ENCODE measurements at regions not wholly inside any gene's neighbourhood (a gene's known extent, or its start where the extent isn't known, plus 50 kb on each side); places are given as distances from the start of the nearest gene placed in this dataset.
A peak's percentile ranks its signal among the peaks of the same experiment; 100 is the strongest.
"Not testable (repeated sequence)": the region's sequence is repeated elsewhere in the genome, so short reads cannot be mapped to it uniquely, and the experiment has no call there.

- DNase-seq (ENCODE audit: low read depth) = no peak
- no peak for TF ChIP-seq CTCF (IDR thresholded peaks at IDR 0.05; ENCODE audit: low read depth, low read length, missing control alignments)
- H3K4me3 ChIP-seq (ENCODE audit: low read depth, low read length) = no peak overlapping the region
Observed at GRCh38 chr1:5129746-5130355, 475.4 kb downstream of the AJAP1 start.

GRCh38 chr1:5125208-5125607, 470.8 kb downstream of the AJAP1 start:
- DNase-seq (ENCODE audit: low read depth) = no peak
- no peak overlapping the region for H3K4me3 ChIP-seq (ENCODE audit: low read depth, low read length)
- no peak for TF ChIP-seq CTCF (IDR thresholded peaks at IDR 0.05; ENCODE audit: low read depth, low read length, missing control alignments)

GRCh38 chr1:5120559-5120958, 466.1 kb downstream of the AJAP1 start:
- no peak overlapping the region for H3K4me3 ChIP-seq (ENCODE audit: low read depth, low read length)
- no peak for DNase-seq (ENCODE audit: low read depth)
- TF ChIP-seq CTCF (IDR thresholded peaks at IDR 0.05; ENCODE audit: low read depth, low read length, missing control alignments) = no peak

DNA sequence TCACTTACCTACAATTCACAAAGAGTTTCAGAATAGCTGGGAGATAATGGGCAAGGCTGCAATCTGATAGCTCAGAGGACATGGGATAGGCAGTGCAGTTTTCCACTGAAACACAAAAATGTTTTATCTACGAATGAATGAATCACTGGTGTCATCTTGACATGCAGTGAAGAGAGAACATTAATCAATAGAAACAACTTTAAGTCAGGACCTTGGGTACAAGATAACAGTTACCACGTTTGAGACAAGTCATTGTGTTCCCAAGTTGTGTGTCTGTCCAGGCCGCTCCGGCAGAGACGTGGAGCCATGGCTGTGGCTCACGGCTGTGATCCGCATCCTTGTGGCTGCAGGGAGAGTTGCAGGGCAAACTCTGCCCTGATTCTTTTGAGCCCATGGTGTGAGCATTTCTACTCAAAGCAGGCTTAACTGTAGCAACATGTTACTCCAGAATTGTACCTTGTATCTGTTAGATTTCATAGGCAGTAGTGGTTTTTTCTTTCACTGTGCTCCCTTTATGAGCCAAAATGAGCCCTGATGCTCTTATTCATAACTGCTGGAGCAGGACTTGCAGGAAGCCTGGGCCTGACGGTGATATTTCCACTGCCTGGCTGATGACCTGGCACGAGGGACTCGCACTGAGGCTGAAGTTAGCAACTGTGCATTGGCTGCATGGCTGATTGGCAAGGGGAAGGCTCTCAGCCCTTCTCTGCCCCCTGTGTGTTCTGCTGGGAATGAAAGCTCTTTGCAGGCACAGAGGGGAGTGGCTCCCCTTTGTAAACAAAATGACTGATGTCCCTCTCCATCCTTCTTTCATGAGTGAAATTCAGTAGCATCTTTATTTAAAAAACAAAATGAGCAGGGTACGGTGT, 465.2 kb downstream of the AJAP1 start:
- H3K4me3 ChIP-seq (ENCODE audit: low read depth, low read length) = no peak overlapping the region
- peak; percentile 9 for TF ChIP-seq CTCF (IDR thresholded peaks at IDR 0.05; ENCODE audit: low read depth, low read length, missing control alignments)
- DNase-seq (ENCODE audit: low read depth) = no peak

GRCh38 chr1:5118771-5119170, 464.4 kb downstream of the AJAP1 start:
- H3K4me3 ChIP-seq (ENCODE audit: low read depth, low read length); DNase-seq (ENCODE audit: low read depth): not testable (repeated sequence)

GRCh38 chr1:5118292-5118691, 463.9 kb downstream of the AJAP1 start:
- DNase-seq (ENCODE audit: low read depth); H3K4me3 ChIP-seq (ENCODE audit: low read depth, low read length): not testable (repeated sequence)

DNA sequence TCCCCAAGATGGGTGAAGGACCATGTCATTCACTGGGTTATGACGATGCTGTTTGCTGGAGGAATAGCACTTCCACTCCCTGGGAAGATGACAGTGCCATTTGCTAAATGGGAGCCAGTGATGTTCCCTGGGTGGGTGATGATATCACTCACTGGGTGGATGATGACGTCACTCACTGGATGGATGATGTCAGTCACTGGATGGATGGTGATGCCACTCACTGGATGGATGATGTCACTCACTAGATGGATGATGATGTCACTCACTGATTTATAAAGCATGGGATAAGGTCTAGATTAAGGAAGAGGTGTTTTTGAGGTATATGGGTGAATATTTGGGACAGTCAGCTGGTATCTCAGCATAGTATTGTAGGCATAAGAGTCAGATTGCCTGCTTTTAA, 457.2 kb downstream of the AJAP1 start:
- no peak overlapping the region for H3K4me3 ChIP-seq (ENCODE audit: low read depth, low read length)
- DNase-seq (ENCODE audit: low read depth) = no peak
- no peak for TF ChIP-seq CTCF (IDR thresholded peaks at IDR 0.05; ENCODE audit: low read depth, low read length, missing control alignments)

- no peak for TF ChIP-seq CTCF (IDR thresholded peaks at IDR 0.05; ENCODE audit: low read depth, low read length, missing control alignments)
- DNase-seq (ENCODE audit: low read depth) = no peak
- H3K4me3 ChIP-seq (ENCODE audit: low read depth, low read length) = no peak overlapping the region
Observed at GRCh38 chr1:5110508-5110907, 456.1 kb downstream of the AJAP1 start.

All from GM12864 (cell line).